Tibial nerve (tissue), 4 donors: ENCODE measurements at regions not wholly inside any gene's neighbourhood (a gene's known extent, or its start where the extent isn't known, plus 50 kb on each side); places are given as distances from the start of the nearest gene placed in this dataset.

Experiments used
- DNase-seq, 2 donors: peaks; one replicate each; pipeline ENCODE4 v3.0.0-alpha.2; 2019; ENCODE audit warnings: low spot score in 2 of 2
- H3K27ac ChIP-seq, 4 donors: fragments of 200-600 bp; sonication (generic) in 3 of 4; one replicate each; pipeline ENCODE4 v1.5.1; 2017 to 2019; ENCODE audit warnings: mild to moderate bottlenecking in 1 of 4
- H3K27me3 ChIP-seq, 2 donors: fragments of 200-600 bp; sonication (generic) in 1 of 2; one replicate each; pipeline versions ENCODE4 v1.5.1 to v1.6.0; 2017 to 2019
- H3K36me3 ChIP-seq, 3 donors: fragments of 200-600 bp; sonication (generic); one replicate each; pipeline ENCODE4 v1.5.1; 2018 to 2019
- H3K4me1 ChIP-seq, 4 donors: fragments of 200-600 bp; sonication (generic) in 3 of 4; one replicate each; pipeline ENCODE4 v1.5.1; 2017 to 2019
- H3K4me3 ChIP-seq, 4 donors: fragments of 200-600 bp; sonication (generic) in 3 of 4; one replicate each; pipeline ENCODE4 v1.5.1; 2017 to 2019; ENCODE audit warnings: mild to moderate bottlenecking in 1 of 4, moderate library complexity in 1 of 4
- H3K9me3 ChIP-seq, 4 donors: fragments of 200-600 bp; sonication (generic) in 3 of 4; one replicate each; pipeline ENCODE4 v1.5.1; 2017 to 2019
- EP300 ChIP-seq, 2 donors: sonication (generic); formaldehyde crosslinking; IDR thresholded peaks; one replicate each; pipeline ENCODE4 v1.6.1; 2017; ENCODE audit warnings: antibody characterized with exemption in 2 of 2, mild to moderate bottlenecking in 1 of 2
- POLR2A ChIP-seq, 2 donors: fragments of 450-650 bp; IDR thresholded peaks; one replicate each; pipeline ENCODE4 v1.6.1; 2017; ENCODE audit warnings: antibody characterized with exemption in 2 of 2, mild to moderate bottlenecking in 2 of 2, moderate library complexity in 2 of 2
- WGBS, 2 donors: methylation state at CpG; one replicate each; pipeline ENCODE4 v1.1.5; 2018; 5-methylcytosine and 5-hydroxymethylcytosine counted together
- TF ChIP-seq, protein P1 (sequence below), 5 experiments: fragments of 200-600 bp in 3 of 5; fragments of 450-650 bp in 2 of 5; sonication (generic) in 3 of 5; IDR thresholded peaks; one replicate each; pipeline ENCODE4 v1.5.1; 2016 to 2019; ENCODE audit warnings: antibody characterized with exemption in 5 of 5, mild to moderate bottlenecking in 3 of 5, moderate library complexity in 2 of 5

DNA sequence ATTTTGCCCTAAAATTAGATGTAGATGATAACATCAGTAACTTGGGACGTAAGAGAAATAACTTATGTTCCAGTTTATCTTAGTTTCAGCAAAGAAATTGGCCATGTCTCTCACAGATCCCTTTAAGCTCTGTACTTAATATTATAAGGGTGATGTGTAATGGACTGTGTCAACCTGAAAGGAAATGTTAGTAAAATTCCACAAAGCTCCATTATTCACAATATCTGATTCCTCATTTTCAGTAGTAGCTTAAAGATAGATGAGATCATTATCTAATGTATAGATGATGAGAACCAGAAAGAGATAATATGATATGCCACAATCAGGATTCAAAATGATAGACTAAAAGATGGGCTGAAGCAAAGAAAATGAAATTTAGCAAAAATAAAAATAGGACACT is 316.8 kb upstream of the CHRM2 start:
- no peak for DNase-seq
- Histone ChIP-seq H3K36me3 (no peaks in the 10 kb centered on the region), H3K27ac (no peak overlapping the region), H3K27me3 (no peaks in the 10 kb centered on the region), H3K9me3 (no peaks in the 10 kb centered on the region), H3K4me3 (no peak overlapping the region), H3K4me1 (no peaks in the 10 kb centered on the region)
- TF ChIP-seq, protein P1, sequence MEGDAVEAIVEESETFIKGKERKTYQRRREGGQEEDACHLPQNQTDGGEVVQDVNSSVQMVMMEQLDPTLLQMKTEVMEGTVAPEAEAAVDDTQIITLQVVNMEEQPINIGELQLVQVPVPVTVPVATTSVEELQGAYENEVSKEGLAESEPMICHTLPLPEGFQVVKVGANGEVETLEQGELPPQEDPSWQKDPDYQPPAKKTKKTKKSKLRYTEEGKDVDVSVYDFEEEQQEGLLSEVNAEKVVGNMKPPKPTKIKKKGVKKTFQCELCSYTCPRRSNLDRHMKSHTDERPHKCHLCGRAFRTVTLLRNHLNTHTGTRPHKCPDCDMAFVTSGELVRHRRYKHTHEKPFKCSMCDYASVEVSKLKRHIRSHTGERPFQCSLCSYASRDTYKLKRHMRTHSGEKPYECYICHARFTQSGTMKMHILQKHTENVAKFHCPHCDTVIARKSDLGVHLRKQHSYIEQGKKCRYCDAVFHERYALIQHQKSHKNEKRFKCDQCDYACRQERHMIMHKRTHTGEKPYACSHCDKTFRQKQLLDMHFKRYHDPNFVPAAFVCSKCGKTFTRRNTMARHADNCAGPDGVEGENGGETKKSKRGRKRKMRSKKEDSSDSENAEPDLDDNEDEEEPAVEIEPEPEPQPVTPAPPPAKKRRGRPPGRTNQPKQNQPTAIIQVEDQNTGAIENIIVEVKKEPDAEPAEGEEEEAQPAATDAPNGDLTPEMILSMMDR (IDR thresholded peaks at IDR 0.05) = no peak
- TF ChIP-seq EP300 (IDR thresholded peaks at IDR 0.05) = no peak
- no peak for TF ChIP-seq POLR2A (IDR thresholded peaks at IDR 0.05)
- WGBS, 2 donors = 98 to 100% methylated on average over 1 of the region's 1 CpG

DNA sequence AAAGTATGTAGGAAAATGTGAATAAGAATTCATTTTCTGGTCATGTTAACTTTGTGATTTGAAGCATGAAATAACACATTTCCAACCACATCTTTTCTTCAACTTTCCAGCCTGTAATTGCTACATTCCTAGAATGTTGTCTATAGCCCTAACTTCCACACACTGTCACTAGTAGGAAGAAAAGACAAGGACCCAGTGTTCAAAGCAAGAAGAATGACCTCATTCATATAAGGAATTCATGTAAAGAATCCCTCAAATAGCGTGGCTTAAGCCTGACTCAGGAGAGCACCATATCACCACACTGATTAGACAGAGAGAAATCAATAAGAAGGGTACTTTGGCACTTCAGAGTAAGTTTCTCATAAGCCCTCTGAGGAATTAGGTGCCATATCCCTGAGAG is 318.7 kb upstream of the CHRM2 start:
- DNase-seq = no peak
- H3K4me3 ChIP-seq = no peak overlapping the region
- H3K27me3 ChIP-seq = no peaks in the 10 kb centered on the region
- no peak overlapping the region for H3K27ac ChIP-seq
- WGBS, 2 donors = 47 to 56% methylated on average over 1 of the region's 1 CpG
- TF ChIP-seq EP300 (IDR thresholded peaks at IDR 0.05) (no peak), POLR2A (IDR thresholded peaks at IDR 0.05) (no peak)
- TF ChIP-seq, protein P1 (IDR thresholded peaks at IDR 0.05) = no peak
- H3K4me1 ChIP-seq = no peaks in the 10 kb centered on the region
- no peaks in the 10 kb centered on the region for H3K9me3 ChIP-seq
- H3K36me3 ChIP-seq = no peaks in the 10 kb centered on the region

DNA sequence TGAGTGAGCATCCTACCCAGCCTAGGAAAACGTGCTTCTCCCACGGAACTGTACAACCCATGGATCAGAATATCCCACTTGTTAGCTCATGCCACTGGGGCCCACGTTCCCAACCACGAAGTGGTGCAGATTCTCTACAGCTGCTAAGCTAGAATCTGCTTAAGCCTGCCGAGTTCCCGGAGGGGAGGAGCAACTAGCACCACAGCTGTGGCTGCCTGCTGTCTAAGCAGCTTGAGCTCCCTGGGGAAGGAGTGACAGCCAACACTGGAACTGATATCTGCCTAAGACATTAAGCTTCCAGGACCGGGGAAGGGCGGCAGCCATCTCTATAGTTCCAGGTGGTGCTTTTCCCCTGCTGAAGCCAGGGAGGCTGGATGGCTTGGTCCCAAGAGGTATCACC is 334.7 kb upstream of the CHRM2 start:
- no peaks in the 10 kb centered on the region for H3K27me3 ChIP-seq
- WGBS, 2 donors = 75 to 83% methylated on average over 7 to 8 of the region's 8 CpGs
- H3K36me3 ChIP-seq = no peaks in the 10 kb centered on the region
- TF ChIP-seq POLR2A (IDR thresholded peaks at IDR 0.05) (no peak), EP300 (IDR thresholded peaks at IDR 0.05) (no peak)
- TF ChIP-seq, protein P1 (IDR thresholded peaks at IDR 0.05) = no peak
- peaks cover 0 to 3% (median 0%) of the 10 kb centered on the region in 4 donors for H3K9me3 ChIP-seq
- no peak overlapping the region for H3K27ac ChIP-seq
- H3K4me1 ChIP-seq = no peaks in the 10 kb centered on the region
- H3K4me3 ChIP-seq = no peak overlapping the region
- DNase-seq = no peak

DNA sequence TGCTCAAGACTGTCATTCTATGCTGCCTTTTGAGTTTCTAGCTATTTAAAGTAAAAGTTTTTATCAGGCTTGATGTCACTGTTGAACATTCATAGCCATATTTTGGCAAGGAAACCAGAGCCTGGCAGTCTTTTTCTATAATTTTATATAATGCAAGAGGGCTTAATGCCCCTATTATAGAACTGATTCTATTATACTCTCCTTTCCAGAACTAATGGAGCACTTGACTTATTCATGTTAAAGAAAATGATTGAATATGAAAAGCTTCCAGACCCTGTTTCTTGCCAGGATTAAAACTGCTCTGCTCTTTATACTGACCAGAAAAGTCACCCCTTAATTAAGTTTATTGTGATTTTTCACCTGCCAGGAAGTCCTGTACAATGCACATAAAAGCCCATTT is 337.6 kb upstream of the CHRM2 start:
- Histone ChIP-seq H3K27ac (no peak overlapping the region), H3K9me3 (peaks cover 0 to 11% (median 0%) of the 10 kb centered on the region in 4 donors), H3K4me3 (no peak overlapping the region), H3K36me3 (no peaks in the 10 kb centered on the region), H3K4me1 (no peaks in the 10 kb centered on the region), H3K27me3 (no peaks in the 10 kb centered on the region)
- DNase-seq = no peak
- TF ChIP-seq POLR2A (IDR thresholded peaks at IDR 0.05) (no peak), EP300 (IDR thresholded peaks at IDR 0.05) (no peak)
- TF ChIP-seq, protein P1 (IDR thresholded peaks at IDR 0.05) = no peak

DNA sequence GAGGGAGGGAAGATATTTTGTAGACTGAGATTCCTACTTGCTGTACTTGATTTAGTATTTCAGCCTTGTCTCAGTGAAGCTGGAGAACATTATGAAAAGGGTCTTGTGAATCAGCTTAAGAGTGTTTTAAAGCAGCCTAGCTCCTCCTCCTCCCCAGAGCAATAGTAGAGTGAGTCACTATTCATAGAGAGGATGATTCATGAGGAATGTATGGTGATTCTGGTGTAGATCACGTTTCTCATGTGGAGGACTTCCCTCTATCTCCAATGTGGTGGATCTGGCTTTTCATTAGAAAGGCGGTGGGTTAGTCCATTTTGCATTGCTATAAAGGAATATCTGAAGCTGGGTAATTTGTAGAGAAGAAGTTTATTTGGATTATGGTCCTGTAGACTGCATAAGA is 340.1 kb upstream of the CHRM2 start:
- Histone ChIP-seq H3K4me3 (no peak overlapping the region), H3K36me3 (no peaks in the 10 kb centered on the region), H3K27me3 (no peaks in the 10 kb centered on the region), H3K4me1 (no peaks in the 10 kb centered on the region), H3K9me3 (peaks cover 0 to 11% (median 0%) of the 10 kb centered on the region in 4 donors), H3K27ac (no peak overlapping the region)
- no peak for DNase-seq
- 36 to 48% methylated on average over 2 of the region's 2 CpGs for WGBS, 2 donors
- no peak for TF ChIP-seq POLR2A (IDR thresholded peaks at IDR 0.05)
- TF ChIP-seq EP300 (IDR thresholded peaks at IDR 0.05) = no peak
- TF ChIP-seq, protein P1 (IDR thresholded peaks at IDR 0.05) = no peak
